IMR-90 (cell line): ENCODE measurements at regions not wholly inside any gene's neighbourhood (a gene's known extent, or its start where the extent isn't known, plus 50 kb on each side); places are given as distances from the start of the nearest gene placed in this dataset.

ENCODE experiments used
- ATAC-seq: fragments of 200-7000 bp; cut with Tn5 transposase; 2 replicates; pipeline ENCODE4 v1.9.1; 2020; ENCODE audit warnings: low read depth, mild to moderate bottlenecking, moderate library complexity
- BruUV-seq: library from RNA; stranded (reverse); fragments of 400-500 nt; replicated peaks from 2 replicates; lab custom pipeline; 2021; lab: Mats Ljungman, UMichigan
- CTCF ChIA-PET: fragments of 300-600 bp; formaldehyde crosslinking; extraction: SDS; loops from one replicate; lab custom pipeline; 2021; ENCODE audit warnings: antibody characterized with exemption; lab: Yijun Ruan, JAX
- POLR2A ChIA-PET: fragments of 300-600 bp; sonication (Branson Sonifier 250); formaldehyde crosslinking; loops from one replicate; lab custom pipeline; 2022; ENCODE audit warnings: antibody characterized with exemption; ENCODE audit not compliant: unreplicated experiment; lab: Charles Lee
- DNase-seq: peaks from one replicate; pipeline ENCODE4 v3.0.0; 2013
- H2AFZ ChIP-seq: replicated peaks from 2 replicates; pipeline ENCODE3; 2013; ENCODE audit warnings: low read length, mild to moderate bottlenecking; ENCODE audit not compliant: poor library complexity
- H2AK5ac ChIP-seq: 2 replicates; pipeline ENCODE4 v1.6.1; 2013; ENCODE audit warnings: low read depth, low read length, inconsistent platforms
- H2AK9ac ChIP-seq: replicated peaks from 2 replicates; pipeline ENCODE3; 2013; ENCODE audit warnings: mild to moderate bottlenecking, low read depth, low read length, moderate library complexity; ENCODE audit not compliant: poor library complexity
- H2BK120ac ChIP-seq: 2 replicates; pipeline ENCODE4 v1.6.1; 2013; ENCODE audit warnings: low read depth, low read length, inconsistent platforms
- H2BK15ac ChIP-seq: 3 replicates; pipeline ENCODE4 v1.6.1; 2013; ENCODE audit warnings: low read depth, low read length, inconsistent platforms
- H2BK20ac ChIP-seq: 2 replicates; pipeline ENCODE4 v1.6.1; 2013; ENCODE audit warnings: low read depth, mild to moderate bottlenecking, inconsistent platforms, low read length, moderate library complexity
- H2BK5ac ChIP-seq: 2 replicates; pipeline ENCODE4 v1.6.1; 2013; ENCODE audit warnings: mild to moderate bottlenecking, low read depth, low read length, inconsistent platforms; ENCODE audit not compliant: poor library complexity, severe bottlenecking
- H3K14ac ChIP-seq: replicated peaks from 2 replicates; pipeline ENCODE4 v1.6.1; 2013; ENCODE audit warnings: low read depth, low read length, inconsistent platforms
- H3K18ac ChIP-seq: 2 replicates; pipeline ENCODE4 v1.6.1; 2013; ENCODE audit warnings: low read depth, low read length, control low read depth
- H3K23ac ChIP-seq: 2 replicates; pipeline ENCODE4 v1.6.1; 2013; ENCODE audit warnings: low read depth, low read length, inconsistent platforms
- H3K27ac ChIP-seq: 2 replicates; pipeline ENCODE4 v1.5.1; 2013; ENCODE audit warnings: mild to moderate bottlenecking, control low read depth, low read length; ENCODE audit not compliant: insufficient read depth
- H3K27me3 ChIP-seq: 2 replicates; pipeline ENCODE4 v1.6.1; 2013; ENCODE audit warnings: low read length; ENCODE audit not compliant: control insufficient read depth, insufficient read depth
- H3K36me3 ChIP-seq: 2 replicates; pipeline ENCODE4 v1.6.1; 2013; ENCODE audit warnings: low read length, mixed read lengths; ENCODE audit not compliant: control insufficient read depth, insufficient read depth
- H3K4ac ChIP-seq: 2 replicates; pipeline ENCODE4 v1.6.1; 2013; ENCODE audit warnings: low read depth, low read length, inconsistent platforms
- H3K4me1 ChIP-seq: 2 replicates; pipeline ENCODE4 v1.6.1; 2013; ENCODE audit warnings: low read length, mixed read lengths; ENCODE audit not compliant: control insufficient read depth, insufficient read depth
- H3K4me2 ChIP-seq: 2 replicates; pipeline ENCODE4 v1.6.1; 2013; ENCODE audit warnings: low read depth, mild to moderate bottlenecking, control low read depth, low read length, moderate library complexity
- H3K4me3 ChIP-seq: 2 replicates; pipeline ENCODE4 v1.5.1; 2013; ENCODE audit warnings: low read depth, mild to moderate bottlenecking, control low read depth, low read length, moderate library complexity; ENCODE audit not compliant: insufficient read depth
- H3K56ac ChIP-seq: 2 replicates; pipeline ENCODE4 v1.6.1; 2013; ENCODE audit warnings: low read length, inconsistent platforms; ENCODE audit not compliant: insufficient read depth; ENCODE audit errors: extremely low read depth
- H3K79me1 ChIP-seq, 2 experiments: 2 replicates each; pipeline ENCODE4 v1.6.1; 2013; ENCODE audit warnings: low read length in 2 of 2, inconsistent platforms in 1 of 2, low read depth in 1 of 2
- H3K9ac ChIP-seq: 2 replicates; pipeline ENCODE4 v1.6.1; 2013; ENCODE audit warnings: low read depth, low read length, control low read depth
- H3K9me1 ChIP-seq: 2 replicates; pipeline ENCODE4 v1.6.1; 2013; ENCODE audit warnings: low read length, inconsistent platforms; ENCODE audit not compliant: insufficient read depth
- H3K9me3 ChIP-seq: 2 replicates; pipeline ENCODE4 v1.6.1; 2013; ENCODE audit warnings: low read length; ENCODE audit not compliant: control insufficient read depth, insufficient read depth
- H4K20me1 ChIP-seq: 2 replicates; pipeline ENCODE4 v1.6.1; 2013; ENCODE audit warnings: low read length, inconsistent platforms; ENCODE audit not compliant: insufficient read depth
- H4K5ac ChIP-seq: 2 replicates; pipeline ENCODE4 v1.6.1; 2013; ENCODE audit warnings: mild to moderate bottlenecking, low read depth, low read length, control low read depth
- H4K8ac ChIP-seq, 2 experiments: 2 replicates each; pipeline ENCODE4 v1.6.1; 2013; ENCODE audit warnings: low read depth in 2 of 2, low read length in 2 of 2, control low read depth in 1 of 2, inconsistent platforms in 1 of 2
- H4K91ac ChIP-seq: 2 replicates; pipeline ENCODE4 v1.6.1; 2013; ENCODE audit warnings: low read depth, low read length, inconsistent platforms; ENCODE audit not compliant: insufficient read depth
- CHD1 ChIP-seq: IDR thresholded peaks from 2 replicates; pipeline ENCODE4 v1.6.1; 2012; ENCODE audit warnings: low read depth, low read length, improper control_type of control experiment
- ELK1 ChIP-seq: fragments of 150-350 bp; IDR thresholded peaks from 2 replicates; pipeline ENCODE4 v1.6.1; 2016; ENCODE audit warnings: low read depth, mild to moderate bottlenecking, low read length, moderate library complexity, borderline replicate concordance
- FOS ChIP-seq: fragments of 150-350 bp; IDR thresholded peaks from 2 replicates; pipeline ENCODE4 v1.6.1; 2016; ENCODE audit warnings: low read depth, low read length
- MAFK ChIP-seq: IDR thresholded peaks from 2 replicates; pipeline ENCODE4 v1.6.1; 2012; ENCODE audit warnings: low read depth, low read length, improper control_type of control experiment
- MAZ ChIP-seq: IDR thresholded peaks from 2 replicates; pipeline ENCODE4 v1.6.1; 2012; ENCODE audit warnings: low read depth, mild to moderate bottlenecking, low read length, improper control_type of control experiment, moderate library complexity, borderline replicate concordance
- MXI1 ChIP-seq: IDR thresholded peaks from 2 replicates; pipeline ENCODE4 v1.6.1; 2012; ENCODE audit warnings: low read depth, mild to moderate bottlenecking, low read length, moderate library complexity, borderline replicate concordance
- NFE2L2 ChIP-seq: fragments of 150-350 bp; IDR thresholded peaks from 2 replicates; pipeline ENCODE4 v1.6.1; 2016; ENCODE audit warnings: low read depth, mild to moderate bottlenecking, low read length
- POLR2A ChIP-seq: IDR thresholded peaks from 2 replicates; pipeline ENCODE4 v1.6.1; 2012; ENCODE audit warnings: mild to moderate bottlenecking, low read depth, low read length
- RAD21 ChIP-seq: IDR thresholded peaks from 2 replicates; pipeline ENCODE4 v1.6.1; 2012; ENCODE audit warnings: low read length, improper control_type of control experiment
- RCOR1 ChIP-seq: IDR thresholded peaks from 2 replicates; pipeline ENCODE4 v1.6.1; 2012; ENCODE audit warnings: mild to moderate bottlenecking, low read length, improper control_type of control experiment; ENCODE audit not compliant: insufficient replicate concordance
- RFX5 ChIP-seq: IDR thresholded peaks from 2 replicates; pipeline ENCODE4 v1.8.0; 2012; ENCODE audit warnings: low read depth, mild to moderate bottlenecking, low read length, moderate library complexity
- SMC3 ChIP-seq: fragments of 150-350 bp; IDR thresholded peaks from 2 replicates; pipeline ENCODE4 v1.6.1; 2016; ENCODE audit warnings: low read depth, mild to moderate bottlenecking, antibody characterized with exemption, low read length, moderate library complexity
- WGBS, 2 experiments: methylation state at CpG; one replicate each; pipeline versions ENCODE4 v1.1.5 to v1.1.7; 2013; ENCODE audit warnings: missing lambda C conversion rate in 2 of 2; ENCODE audit not compliant: insufficient read length in 1 of 2; ENCODE audit errors: extremely low coverage in 2 of 2; 5-methylcytosine and 5-hydroxymethylcytosine counted together
- dilution Hi-C: fragments of 300-500 bp; cut with HindIII; formaldehyde crosslinking; loops from one replicate; pipeline ENCODE4 v1.14.3; 2018; ENCODE audit warnings: low sequenced_read_pairs; ENCODE audit not compliant: unreplicated experiment
- in situ Hi-C: fragments of 300-500 bp; cut with MboI; formaldehyde crosslinking; loops from 3 replicates; pipeline ENCODE4 v1.14.3; 2019; ENCODE audit warnings: low sequenced_read_pairs, inconsistent platforms, mixed read lengths
- intact Hi-C: fragments of 100-400 bp; cut with micrococcal nuclease; formaldehyde crosslinking; loops from 2 replicates; pipeline ENCODE4 v1.10.0; 2022
- TF ChIP-seq, protein P1 (sequence below): fragments of 150-350 bp; IDR thresholded peaks from 2 replicates; pipeline ENCODE4 v1.6.1; 2017; ENCODE audit warnings: mild to moderate bottlenecking, antibody characterized with exemption, low read length, low read depth

DNA sequence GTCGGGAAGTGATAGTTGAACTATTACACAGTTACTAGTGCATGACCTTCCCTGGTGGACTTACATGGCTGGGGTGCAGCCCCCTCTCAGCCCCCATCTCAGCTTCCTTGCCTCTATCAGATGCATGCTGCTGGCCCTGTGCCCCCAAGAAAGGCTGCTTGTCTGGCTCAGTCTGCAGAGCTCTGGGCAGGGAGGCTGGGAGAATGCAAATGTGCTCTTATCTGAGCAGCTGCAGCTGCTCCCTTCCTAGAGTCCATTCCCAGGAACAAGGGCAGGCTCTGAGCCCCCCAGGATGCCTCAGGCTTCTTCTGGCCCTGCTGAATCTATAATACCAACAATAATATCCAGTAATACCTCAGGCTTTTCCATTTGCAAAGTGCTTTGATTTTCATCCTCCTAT is 218.1 kb upstream of the SRRM4 start:
- Histone ChIP-seq H3K27me3 (no peaks in the 10 kb centered on the region), H3K4me1 (no peaks in the 10 kb centered on the region), H4K91ac (no peak overlapping the region), H2BK20ac (no peak overlapping the region), H3K27ac (no peak overlapping the region), H3K18ac (no peak overlapping the region), H3K79me1 (no peaks in the 10 kb centered on the region), H3K56ac (no peak overlapping the region), H2BK120ac (no peak overlapping the region), H3K9me3 (peaks cover 28% of the 10 kb centered on the region), H2BK15ac (no peak overlapping the region), H2BK5ac (no peak overlapping the region), H4K5ac (no peak overlapping the region), H3K36me3 (no peaks in the 10 kb centered on the region), H2AK5ac (no peak overlapping the region), H2AFZ (no peak overlapping the region), H3K4me2 (no peak overlapping the region), H3K4me3 (no peak overlapping the region), H3K9me1 (no peaks in the 10 kb centered on the region), H3K4ac (no peak overlapping the region), H4K8ac (no peak overlapping the region), H4K20me1 (no peaks in the 10 kb centered on the region), H3K14ac (no peak overlapping the region), H2AK9ac (no peak overlapping the region), H3K9ac (no peak overlapping the region), H3K23ac (no peak overlapping the region)
- ChIA-PET POLR2A (no interaction called here), CTCF (no interaction called here)
- WGBS, 2 experiments: no CpG with 5 or more reads among the region's 1 CpG
- ATAC-seq (no peak), DNase-seq (no peak)
- dilution Hi-C loops: no loop called here
- TF ChIP-seq MXI1 (no peak), NFE2L2 (no peak), RFX5 (no peak), MAZ (no peak), POLR2A (no peak), SMC3 (no peak), RAD21 (no peak), FOS (no peak), RCOR1 (no peak), CHD1 (no peak), ELK1 (no peak), MAFK (no peak)
- TF ChIP-seq, protein P1, sequence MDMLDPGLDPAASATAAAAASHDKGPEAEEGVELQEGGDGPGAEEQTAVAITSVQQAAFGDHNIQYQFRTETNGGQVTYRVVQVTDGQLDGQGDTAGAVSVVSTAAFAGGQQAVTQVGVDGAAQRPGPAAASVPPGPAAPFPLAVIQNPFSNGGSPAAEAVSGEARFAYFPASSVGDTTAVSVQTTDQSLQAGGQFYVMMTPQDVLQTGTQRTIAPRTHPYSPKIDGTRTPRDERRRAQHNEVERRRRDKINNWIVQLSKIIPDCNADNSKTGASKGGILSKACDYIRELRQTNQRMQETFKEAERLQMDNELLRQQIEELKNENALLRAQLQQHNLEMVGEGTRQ: no peak
- in situ Hi-C loops: no loop called here
- no TSS peak for BruUV-seq
- intact Hi-C loops: no loop called here
